HG02943 (cell line): ENCODE measurements at regions not wholly inside any gene's neighbourhood (a gene's known extent, or its start where the extent isn't known, plus 50 kb on each side); places are given as distances from the start of the nearest gene placed in this dataset.
"Not testable (repeated sequence)": the region's sequence is repeated elsewhere in the genome, so short reads cannot be mapped to it uniquely, and the experiment has no call there.

Experiments
- ATAC-seq: cut with Tn5 transposase; IDR thresholded peaks from one replicate; pipeline ENCODE4 v1.9.1; 2021; ENCODE audit warnings: mild to moderate bottlenecking, low read depth, moderate library complexity; ENCODE audit not compliant: unreplicated experiment

DNA sequence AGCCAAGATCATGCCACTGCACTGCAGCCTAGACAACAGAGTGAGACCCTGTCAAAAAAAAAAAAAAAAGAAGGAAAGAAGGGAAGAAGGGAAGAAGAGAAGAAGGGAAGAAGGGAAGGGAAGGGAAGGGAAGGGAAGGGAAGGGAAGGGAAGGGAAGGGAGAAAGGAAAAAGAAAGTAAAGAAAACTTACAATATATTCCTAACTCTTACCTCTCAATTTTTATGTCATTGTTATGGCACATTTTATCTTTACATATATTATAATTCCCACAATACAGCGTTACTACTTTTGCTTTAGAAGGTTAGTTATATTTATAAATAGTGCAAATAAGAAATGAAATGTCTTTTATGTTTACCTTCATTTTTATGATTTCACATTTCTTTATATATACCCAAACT is 358.7 kb downstream of the HHIPL2 start:
- ATAC-seq = no peak

DNA sequence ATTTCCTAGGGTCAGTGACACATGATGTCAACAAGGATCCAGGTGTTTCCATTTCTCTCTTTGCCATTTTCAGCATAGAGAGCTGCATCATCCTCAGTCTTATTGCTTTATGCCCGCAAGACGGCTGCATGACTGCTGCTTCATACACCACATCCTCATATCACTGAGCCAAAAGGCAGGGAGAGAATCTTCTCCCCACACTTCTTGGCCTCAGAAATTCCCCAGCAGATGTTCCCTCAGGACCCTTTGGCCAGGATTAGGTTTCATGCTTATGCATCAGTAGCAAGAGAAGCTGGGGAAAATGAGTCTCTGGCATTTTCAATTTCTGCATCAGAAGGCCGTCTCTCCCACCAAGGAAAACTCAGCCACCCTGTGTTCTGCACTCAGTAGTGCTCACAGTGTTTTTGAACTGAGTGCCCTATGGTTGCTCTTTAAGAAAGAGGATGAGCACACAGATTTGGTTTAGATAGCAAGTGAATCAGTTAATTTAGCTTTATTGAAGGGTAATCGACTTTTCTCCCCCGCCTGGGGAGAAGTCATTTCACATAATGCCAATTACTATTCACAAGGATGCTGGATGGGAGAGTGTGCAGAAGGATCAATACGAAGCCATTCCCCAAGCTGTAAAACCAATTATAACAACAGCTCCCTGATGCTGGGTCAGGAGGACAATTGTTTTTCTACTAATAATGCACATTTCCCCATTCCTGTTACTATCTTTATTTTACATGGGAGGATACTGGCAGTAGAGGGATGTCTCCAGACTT is 360.2 kb downstream of the HHIPL2 start:
- no peak for ATAC-seq

DNA sequence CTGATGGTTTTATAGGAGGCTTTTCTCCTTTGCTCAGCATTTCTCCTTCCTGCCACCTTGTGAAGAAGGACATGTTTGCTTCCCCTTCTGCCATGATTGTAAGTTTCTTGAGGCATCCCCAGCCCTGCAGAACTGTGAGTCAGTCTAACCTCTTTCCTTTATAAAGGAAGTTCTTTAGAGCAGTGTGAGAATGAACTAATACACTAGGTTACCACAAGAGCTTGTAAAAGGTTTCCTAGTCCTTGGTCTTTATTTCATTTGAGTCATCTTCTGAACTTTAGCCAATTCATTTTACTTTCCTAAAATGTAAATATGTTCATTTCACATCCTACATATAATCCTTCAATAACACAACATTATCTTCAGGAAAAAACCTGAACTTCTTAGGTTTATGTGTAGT is 365.3 kb downstream of the HHIPL2 start:
- ATAC-seq = no peak

DNA sequence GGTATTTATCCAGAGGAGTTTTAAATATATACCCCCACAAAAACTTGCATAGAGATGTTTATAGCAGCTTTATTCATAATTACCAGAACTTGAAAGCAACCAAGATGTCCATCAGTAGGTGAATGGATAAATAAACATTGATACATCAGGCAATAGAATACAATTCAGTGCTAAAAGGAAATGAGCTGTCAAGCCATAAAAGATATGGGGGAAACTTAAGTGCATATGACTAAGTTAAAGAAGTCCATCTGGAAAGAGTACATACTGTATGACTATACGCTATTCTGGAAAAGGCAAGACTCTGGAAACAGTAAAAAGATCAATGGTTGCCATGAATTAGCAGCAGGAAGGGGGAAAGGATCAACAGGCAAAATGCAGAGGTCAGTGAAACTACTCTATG is 366.7 kb downstream of the HHIPL2 start:
- no peak for ATAC-seq

DNA sequence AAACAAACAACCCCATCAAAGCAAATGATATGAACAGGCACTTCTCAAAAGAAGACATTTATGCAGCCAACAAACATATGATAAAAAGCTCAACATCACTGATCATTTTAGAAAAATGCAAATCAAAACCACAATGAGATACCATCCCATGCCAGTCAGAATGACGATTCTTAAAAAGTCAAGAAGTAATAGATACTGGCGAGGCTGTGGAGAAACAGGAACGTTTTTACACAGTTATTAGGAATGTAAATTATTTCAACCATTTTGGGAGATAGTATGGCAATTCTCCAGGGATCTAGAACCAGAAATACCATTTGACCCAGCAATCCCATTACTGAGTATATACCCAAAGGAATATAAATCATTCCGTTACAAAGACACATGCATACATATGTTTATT is 370.4 kb downstream of the HHIPL2 start:
- not testable (repeated sequence) for ATAC-seq

DNA sequence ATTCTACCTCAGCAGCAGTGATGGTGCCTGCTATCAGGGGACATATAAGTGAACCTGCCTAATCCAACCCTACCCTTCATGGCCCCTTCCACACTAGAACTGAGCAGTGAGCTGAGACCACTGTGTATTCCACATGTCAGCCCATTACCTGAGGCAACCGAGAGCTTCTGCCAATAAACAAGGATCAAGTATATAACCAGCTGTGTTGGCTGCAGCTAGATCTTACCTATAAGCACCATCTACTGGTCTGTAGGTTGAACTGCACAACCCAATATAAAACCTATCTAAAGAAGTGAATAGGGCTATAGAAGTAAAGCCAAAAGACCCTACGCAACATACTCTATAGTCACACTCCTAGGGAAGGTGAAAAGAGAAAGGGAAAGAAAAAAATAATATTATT is 376.9 kb downstream of the HHIPL2 start:
- no peak for ATAC-seq

DNA sequence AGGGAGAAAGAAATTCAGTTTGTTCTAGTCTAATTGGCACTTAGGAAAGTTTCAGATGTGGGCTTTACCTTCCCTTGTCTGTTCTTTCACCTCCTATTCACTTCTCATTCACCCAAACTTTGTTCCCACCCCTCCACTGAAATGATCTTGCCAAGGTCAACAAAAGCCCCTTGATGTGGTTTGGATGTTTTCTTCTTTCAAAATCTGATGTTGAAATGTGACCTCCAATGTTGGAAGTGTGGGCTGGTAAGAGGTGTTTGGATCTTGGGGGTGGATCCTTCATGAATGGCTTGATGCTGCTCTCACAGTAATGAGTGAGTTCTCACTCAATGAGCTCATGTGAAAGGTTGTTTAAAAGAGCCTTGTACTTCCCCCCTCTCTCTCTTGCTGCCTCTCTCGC is 379.3 kb downstream of the HHIPL2 start:
- ATAC-seq = no peak

DNA sequence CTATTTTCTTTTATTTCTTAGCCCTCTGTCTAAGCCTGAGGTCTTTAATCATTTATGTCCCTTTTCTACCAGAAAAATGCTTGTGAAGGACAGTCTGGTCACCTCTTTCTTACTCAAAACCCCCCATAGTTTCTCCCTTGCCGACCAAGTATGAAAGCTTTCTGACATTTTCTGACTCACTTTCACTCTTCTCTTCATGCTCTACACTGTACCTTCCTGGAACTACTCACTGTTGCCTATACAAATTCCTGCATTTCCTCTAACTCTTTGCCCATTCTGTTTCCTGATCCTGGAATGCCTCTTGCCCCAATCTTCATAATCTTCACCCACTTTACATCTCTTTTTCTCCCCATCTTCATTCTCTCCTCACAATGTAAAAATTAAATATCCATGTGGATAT is 380.0 kb downstream of the HHIPL2 start:
- ATAC-seq = no peak

DNA sequence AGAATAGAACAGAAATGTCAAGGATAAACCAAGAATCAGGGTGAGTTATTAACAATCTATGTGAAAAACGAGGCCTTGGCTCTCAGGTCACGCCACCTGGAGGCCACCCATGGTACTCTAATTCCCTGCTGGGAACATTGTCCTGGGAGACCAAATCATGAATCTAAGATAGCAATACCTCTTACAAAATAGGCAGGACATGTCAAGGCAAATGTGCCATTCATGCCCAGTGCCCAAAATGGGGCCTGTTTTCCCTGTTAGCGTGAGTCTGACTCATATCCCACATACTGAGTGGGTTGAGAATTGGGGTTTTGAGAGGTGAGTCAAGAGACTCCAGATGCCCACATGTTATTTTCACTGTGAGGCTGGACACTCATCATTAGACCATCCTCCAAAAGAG is 380.8 kb downstream of the HHIPL2 start:
- ATAC-seq = no peak

DNA sequence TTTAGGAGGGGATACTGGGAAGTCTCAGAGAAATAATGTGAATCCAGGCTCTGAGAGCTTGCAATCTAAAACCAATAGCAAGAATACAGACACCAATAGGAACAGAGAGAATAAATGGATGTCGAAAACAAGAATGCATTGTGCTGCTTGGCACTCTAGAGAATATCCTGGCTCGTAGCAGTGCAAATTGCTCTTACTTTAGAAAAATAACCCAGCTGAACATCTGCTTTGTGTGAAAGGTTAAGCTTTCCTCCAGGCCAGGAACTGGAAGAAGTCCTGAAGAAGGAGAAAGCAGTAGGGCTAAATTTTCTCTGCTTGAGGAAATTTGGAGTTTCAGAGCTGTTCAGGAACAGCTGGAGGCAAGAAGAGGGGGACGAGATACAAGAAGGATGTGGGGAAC is 382.3 kb downstream of the HHIPL2 start:
- ATAC-seq = no peak

DNA sequence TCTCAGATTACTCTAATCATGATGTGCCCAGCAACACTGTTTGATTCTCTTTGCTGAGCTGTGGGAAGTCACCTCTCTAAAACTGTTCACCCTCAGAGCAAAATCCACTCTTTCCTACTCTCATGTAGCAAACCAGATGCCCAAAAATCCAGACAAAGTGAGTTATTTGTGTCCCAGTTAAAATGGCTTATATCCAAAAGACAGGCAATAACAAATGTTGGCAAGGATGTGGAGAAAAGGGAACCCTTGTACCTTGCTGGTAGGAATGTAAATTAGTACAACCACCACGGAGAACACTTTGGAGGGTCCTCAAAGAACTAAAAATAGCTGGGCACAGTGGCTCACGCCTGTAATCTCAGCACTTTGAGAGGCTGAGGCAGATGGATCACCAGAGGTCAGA is 384.0 kb downstream of the HHIPL2 start:
- no peak for ATAC-seq

DNA sequence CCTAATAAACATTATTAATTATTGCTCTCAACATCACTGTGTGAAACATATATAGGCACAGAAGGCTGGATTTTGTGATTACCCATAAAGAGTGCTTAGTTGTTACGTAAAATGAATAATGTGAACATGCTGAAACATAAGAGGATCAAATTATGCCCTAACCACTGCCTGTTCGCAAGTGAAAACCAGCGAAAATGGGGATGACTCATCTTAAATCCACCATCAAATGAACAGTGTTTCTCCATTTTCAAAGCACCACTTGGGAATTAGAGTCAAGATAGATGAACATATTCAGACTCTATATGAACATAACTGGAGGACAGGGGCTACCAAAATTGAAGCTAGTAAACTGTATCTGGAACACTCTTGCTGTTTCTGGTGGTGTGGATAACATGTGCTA is 386.2 kb downstream of the HHIPL2 start:
- no peak for ATAC-seq

DNA sequence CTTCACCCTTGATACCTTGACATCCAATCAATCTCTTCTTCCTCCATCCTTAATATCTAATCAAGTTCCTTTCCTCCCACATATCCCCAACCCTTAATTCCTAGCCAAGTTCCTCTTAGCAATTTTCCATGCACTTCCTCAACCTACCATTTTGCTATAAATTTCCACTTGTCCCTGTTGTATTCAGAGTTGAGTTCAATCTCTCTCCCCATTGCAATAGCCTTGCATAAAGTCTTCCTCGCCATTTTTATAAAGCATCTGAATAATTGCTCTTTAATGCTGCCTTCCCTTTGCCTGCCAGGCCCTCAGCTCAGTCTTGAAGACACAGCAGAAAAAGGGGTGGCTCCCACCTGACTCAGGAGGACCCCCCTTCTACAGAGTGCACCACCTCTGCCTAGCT is 390.3 kb downstream of the HHIPL2 start:
- no peak for ATAC-seq

DNA sequence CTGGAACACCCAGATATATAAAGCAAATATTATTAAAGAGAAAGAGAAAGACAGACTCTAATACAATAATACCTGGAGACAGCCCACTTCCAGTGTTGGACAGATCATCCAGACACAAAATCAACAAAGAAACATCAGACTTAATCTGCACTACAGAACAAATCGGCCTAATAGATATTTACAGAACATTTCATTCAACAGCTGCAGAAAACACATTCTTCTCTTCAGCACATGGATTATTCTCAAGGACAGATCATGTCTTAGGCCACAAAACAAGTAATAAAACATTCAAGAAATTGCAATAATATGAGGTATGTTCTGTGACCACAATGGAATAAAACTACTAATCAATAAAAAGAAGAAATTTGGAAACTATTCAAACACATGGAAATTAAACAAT is 398.3 kb upstream of the DUSP10 start:
- no peak for ATAC-seq

DNA sequence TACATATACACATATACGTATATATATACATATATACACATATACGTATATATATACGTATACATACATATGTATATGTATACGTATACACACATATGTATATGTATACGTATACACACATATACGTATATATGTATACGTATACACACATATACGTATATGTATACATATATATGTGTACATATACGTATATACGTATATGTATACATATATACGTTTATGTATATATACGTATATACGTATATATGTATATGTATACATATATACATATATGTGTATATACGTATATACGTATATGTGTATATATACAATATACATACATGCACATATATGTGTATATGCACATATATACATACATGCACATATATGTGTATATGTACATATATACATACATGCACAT is 396.2 kb upstream of the DUSP10 start:
- ATAC-seq = no peak

DNA sequence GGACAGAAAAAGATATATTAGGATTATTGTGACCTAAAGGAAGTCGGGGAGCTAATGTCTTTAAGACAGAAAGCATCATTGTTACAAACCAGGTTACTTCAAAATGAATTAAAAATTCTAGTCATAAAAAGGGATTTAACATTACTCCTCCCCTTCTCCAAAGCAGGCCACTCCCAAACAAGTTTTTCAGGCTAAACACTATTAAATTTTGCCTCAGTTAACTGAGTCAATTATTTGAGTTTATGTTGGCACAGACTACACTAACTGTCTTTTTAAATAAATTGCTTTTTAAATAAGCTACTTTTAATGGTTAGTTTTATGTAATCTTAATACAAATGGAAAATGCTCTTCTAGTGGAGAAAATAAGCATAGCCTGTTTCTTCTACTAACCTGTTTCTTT is 395.0 kb upstream of the DUSP10 start:
- no peak for ATAC-seq

DNA sequence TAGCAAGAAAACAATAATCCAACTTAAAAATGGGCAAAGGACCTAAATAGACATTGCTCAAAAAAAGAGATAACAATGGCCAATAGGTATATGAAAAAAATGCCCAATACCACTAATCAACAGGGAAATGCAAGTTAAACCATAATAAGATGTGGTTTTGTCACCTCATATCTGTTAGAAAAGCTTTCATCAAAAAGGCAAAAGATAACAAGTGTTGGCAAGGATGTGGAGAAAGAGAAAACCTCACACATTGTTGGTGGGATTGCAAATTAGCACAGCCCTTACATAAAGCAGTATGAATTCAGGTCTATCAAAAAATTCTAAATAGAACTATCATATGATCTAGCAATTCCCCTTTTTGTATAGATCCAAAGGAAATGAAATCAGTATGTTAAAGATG is 387.2 kb upstream of the DUSP10 start:
- ATAC-seq = no peak

DNA sequence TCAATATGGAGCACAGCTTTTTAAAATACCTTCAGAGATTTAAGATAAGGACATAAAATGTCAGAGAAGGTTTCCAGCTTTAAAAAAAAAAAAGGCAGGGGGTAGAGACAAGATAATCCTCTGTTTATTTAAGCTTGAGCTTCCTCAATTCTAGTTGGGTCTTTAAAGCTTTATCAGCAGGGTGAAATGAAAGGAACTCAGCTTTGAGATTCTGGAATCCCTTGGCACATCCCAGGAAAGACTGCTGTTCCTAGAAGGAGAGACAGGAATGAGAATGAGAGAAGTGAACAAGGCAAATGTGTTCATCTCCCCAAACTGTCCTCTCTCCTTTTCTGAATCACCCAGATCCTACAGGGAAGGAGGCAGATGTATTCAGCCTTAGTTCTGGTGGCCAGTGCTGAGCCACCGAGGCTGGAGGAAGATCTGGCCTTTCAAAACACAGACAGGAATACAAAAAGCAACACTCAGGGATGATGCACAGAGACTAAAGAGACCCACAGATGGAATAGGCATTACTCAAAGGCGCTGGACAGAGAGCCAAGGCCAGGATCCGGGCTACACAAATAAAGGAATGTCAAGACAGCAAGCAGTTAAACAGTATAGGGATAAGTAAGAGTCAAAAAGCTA is 385.8 kb upstream of the DUSP10 start:
- ATAC-seq = no peak

DNA sequence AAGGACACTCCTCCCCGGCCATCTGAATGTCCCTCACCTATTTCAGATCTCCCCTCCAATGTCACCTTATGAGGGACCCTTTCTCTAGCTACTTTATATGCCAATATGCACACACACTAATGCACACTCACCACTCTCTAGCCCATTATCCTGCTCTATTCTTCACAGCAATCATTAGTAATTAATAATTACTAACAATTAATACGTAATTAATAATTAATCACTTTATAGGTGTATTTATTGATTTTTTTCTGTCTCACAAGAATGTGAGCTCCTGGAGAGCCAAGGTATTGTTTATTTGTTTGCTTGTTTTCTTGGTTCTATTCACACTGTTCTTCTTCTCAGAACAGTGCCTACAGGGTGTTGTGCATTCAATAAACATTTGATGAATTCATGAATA is 385.2 kb upstream of the DUSP10 start:
- no peak for ATAC-seq

DNA sequence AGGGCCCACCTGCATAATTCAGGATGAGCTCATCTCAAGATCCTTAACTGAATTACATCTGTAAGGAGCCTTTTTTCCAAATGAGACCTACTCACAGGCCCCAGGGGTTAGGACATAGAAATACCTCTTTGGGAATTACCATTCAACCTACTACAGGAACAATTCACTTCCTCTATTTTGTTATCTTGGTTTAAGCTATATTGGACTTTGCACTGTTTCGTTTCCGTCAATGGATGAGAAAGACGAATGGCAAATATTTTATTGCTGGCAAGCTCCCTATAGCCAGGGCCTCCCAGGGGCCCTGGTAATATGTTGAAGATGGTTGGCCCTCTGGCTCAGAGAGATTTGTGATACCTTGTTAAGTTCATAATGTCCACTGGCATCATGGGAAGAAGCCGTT is 384.2 kb upstream of the DUSP10 start:
- ATAC-seq = no peak

DNA sequence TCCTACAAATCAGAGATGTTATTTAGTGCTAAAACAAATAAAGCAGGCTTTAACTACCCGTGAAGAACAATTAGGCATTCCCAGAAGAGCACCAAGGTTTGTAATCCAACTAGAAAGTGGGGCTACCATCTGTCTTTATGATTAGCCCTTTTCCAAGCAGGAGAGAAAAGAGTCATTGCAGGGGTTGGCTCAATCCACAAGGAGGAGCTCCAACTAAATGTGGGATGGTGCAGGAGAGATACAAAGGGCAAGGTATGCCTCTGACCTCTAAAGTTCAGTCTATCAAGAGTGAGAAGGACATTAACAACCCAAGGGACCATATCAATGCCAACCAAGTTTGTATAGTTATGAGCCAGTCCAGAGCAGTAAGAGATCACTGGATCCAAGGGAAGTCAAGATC is 382.7 kb upstream of the DUSP10 start:
- no peak for ATAC-seq

DNA sequence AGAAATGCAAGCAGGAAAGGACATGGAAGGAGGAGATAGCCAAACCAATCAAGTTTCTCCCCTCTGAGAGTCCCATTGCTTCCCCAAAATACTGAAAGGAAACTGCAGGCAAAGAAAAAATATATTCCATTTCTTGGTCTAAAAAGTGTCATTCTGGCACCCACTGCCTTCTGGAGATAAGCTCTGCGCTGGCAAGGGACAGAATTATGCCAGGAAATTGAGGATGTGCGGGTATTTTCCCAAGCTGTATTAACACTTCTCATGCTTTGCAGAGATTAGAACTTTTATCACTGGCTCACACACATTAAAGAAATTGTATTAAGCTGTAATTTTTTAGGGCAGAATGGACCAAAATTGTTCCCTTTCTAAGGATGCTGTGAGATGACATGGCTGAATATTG is 381.2 kb upstream of the DUSP10 start:
- ATAC-seq = no peak

DNA sequence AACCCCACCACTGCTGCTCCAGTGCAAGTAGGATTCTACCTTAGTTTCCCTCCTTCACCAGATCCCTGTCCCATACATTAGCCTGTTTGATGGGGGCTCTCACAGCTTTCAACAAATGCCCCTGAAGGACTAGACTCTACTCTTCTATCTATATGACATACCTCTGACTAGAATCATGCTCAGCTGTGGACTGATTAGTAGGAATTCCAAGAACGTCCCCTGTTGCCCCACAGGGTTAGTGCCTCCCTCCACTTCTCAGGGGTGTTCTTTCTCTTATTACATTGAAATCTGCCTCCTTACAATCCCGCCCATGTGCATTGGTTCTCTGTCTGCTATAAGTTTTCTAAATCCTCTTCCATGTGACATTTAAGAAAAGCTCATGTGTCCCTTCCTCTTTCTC is 375.9 kb upstream of the DUSP10 start:
- no peak for ATAC-seq
